ENCODE measurements at regions not wholly inside any gene's neighbourhood (a gene's known extent, or its start where the extent isn't known, plus 50 kb on each side); places are given as distances from the start of the nearest gene placed in this dataset.
"Not testable (repeated sequence)": the region's sequence is repeated elsewhere in the genome, so short reads cannot be mapped to it uniquely, and the experiment has no call there.

- DNase-seq (ENCODE audit: low spot score) = no peak
These were observed 147.4 kb downstream of the ABHD5 start for GRCh38 chr3:43838009-43838758.

- DNase-seq (ENCODE audit: low spot score) = no peak
These were observed 148.1 kb downstream of the ABHD5 start for GRCh38 chr3:43838877-43839276.

- no peak for DNase-seq (ENCODE audit: low spot score)
These were observed 152.6 kb downstream of the ABHD5 start for GRCh38 chr3:43843386-43843785.

- no peak for DNase-seq (ENCODE audit: low spot score)
These were observed 154.0 kb downstream of the ABHD5 start for GRCh38 chr3:43844757-43845156.

GRCh38 chr3:43845553-43845952 lies 154.8 kb downstream of the ABHD5 start:
- not testable (repeated sequence) for DNase-seq (ENCODE audit: low spot score)

GRCh38 chr3:43852066-43852465 lies 161.3 kb downstream of the ABHD5 start:
- no peak for DNase-seq (ENCODE audit: low spot score)

- DNase-seq (ENCODE audit: low spot score) = no peak
These were observed 163.5 kb downstream of the ABHD5 start for GRCh38 chr3:43854283-43854682.

GRCh38 chr3:43854916-43855315 lies 164.2 kb downstream of the ABHD5 start:
- no peak for DNase-seq (ENCODE audit: low spot score)

GRCh38 chr3:43855674-43856299 lies 165.0 kb downstream of the ABHD5 start:
- peak; percentile 62 for DNase-seq (ENCODE audit: low spot score)

- no peak for DNase-seq (ENCODE audit: low spot score)
These were observed 165.6 kb downstream of the ABHD5 start for GRCh38 chr3:43856351-43856750.

GRCh38 chr3:43856761-43857160 lies 166.0 kb downstream of the ABHD5 start:
- no peak for DNase-seq (ENCODE audit: low spot score)

- no peak for DNase-seq (ENCODE audit: low spot score)
These were observed 166.9 kb downstream of the ABHD5 start for GRCh38 chr3:43857361-43858293.

GRCh38 chr3:43858294-43858701 lies 167.6 kb downstream of the ABHD5 start:
- DNase-seq (ENCODE audit: low spot score) = no peak

- no peak for DNase-seq (ENCODE audit: low spot score)
These were observed 169.0 kb downstream of the ABHD5 start for GRCh38 chr3:43859766-43860165.

GRCh38 chr3:43861635-43862034 lies 170.9 kb downstream of the ABHD5 start:
- DNase-seq (ENCODE audit: low spot score) = no peak

GRCh38 chr3:43862470-43862869 lies 171.7 kb downstream of the ABHD5 start:
- no peak for DNase-seq (ENCODE audit: low spot score)

GRCh38 chr3:43862992-43863805 lies 172.5 kb downstream of the ABHD5 start:
- DNase-seq (ENCODE audit: low spot score) = no peak

- DNase-seq (ENCODE audit: low spot score) = no peak
These were observed 173.5 kb downstream of the ABHD5 start for GRCh38 chr3:43863966-43864933.

GRCh38 chr3:43865351-43865750 lies 174.6 kb downstream of the ABHD5 start:
- DNase-seq (ENCODE audit: low spot score) = no peak

- DNase-seq (ENCODE audit: low spot score) = no peak
These were observed 175.3 kb downstream of the ABHD5 start for GRCh38 chr3:43865887-43866528.

Measured in activated CD4-positive, alpha-beta T cell treated with anti-CD3 and anti-CD28 coated beads, Interleukin-2, Interleukin-4, amounts not matched to agents 100 ng/mL and 50 ng/mL, durations not matched to agents 16 hours and 8 hours (primary cell).